Mucosa of descending colon (tissue), 3 donors: ENCODE measurements at regions not wholly inside any gene's neighbourhood (a gene's known extent, or its start where the extent isn't known, plus 50 kb on each side); places are given as distances from the start of the nearest gene placed in this dataset.

Experiments
- ATAC-seq: fragments of 200-7000 bp; cut with Tn5 transposase; one replicate; pipeline ENCODE4 v1.9.1; 2020; ENCODE audit warnings: mild to moderate bottlenecking, moderate library complexity
- DNase-seq, 3 donors: peaks; one replicate each; pipeline ENCODE4 v3.0.0-alpha.2; 2020
- H3K36me3 ChIP-seq: fragments of 200-600 bp; one replicate; pipeline ENCODE4 v1.8.0; 2021; ENCODE audit warnings: low read depth, mild to moderate bottlenecking
- H3K4me1 ChIP-seq: fragments of 200-600 bp; one replicate; pipeline ENCODE4 v1.8.0; 2021; ENCODE audit warnings: low read depth, mild to moderate bottlenecking
- H3K4me3 ChIP-seq: fragments of 200-600 bp; one replicate; pipeline ENCODE4 v1.8.0; 2021; ENCODE audit warnings: mild to moderate bottlenecking
- H3K9me3 ChIP-seq: fragments of 200-600 bp; one replicate; pipeline ENCODE4 v1.8.0; 2021; ENCODE audit warnings: mild to moderate bottlenecking
- CTCF ChIP-seq: fragments of 200-600 bp; IDR thresholded peaks from one replicate; pipeline ENCODE4 v1.8.0; 2022; ENCODE audit warnings: antibody characterized with exemption, mild to moderate bottlenecking
- intact Hi-C, 2 donors: fragments of 100-400 bp; cut with DNase I in 1 of 2; cut with micrococcal nuclease in 1 of 2; formaldehyde crosslinking; loops; one replicate each; pipeline versions ENCODE4 v1.11.0 to v1.11.1; 2022; cut with DNase I, micrococcal nuclease
- donor health status: DM: no; HTN: no; CAD: no; lungs with moderate emphysema.
- donor health status: DM: no; HTN: no; CAD: no.
- donor health status: DM: no; HTN: yes; CAD: no.

- no peaks in the 10 kb centered on the region for H3K4me1 ChIP-seq
- H3K4me3 ChIP-seq = no peak overlapping the region
- intact Hi-C loops = no loop called here
- TF ChIP-seq CTCF = no peak
- ATAC-seq (no peak), DNase-seq (no peak)
- no peaks in the 10 kb centered on the region for H3K9me3 ChIP-seq
- H3K36me3 ChIP-seq = no peaks in the 10 kb centered on the region
These were observed 434.7 kb upstream of the PDZRN3 start for GRCh38 chr3:74059301-74059922.

- no peak overlapping the region for H3K4me3 ChIP-seq
- intact Hi-C loops = no loop called here
- no peaks in the 10 kb centered on the region for H3K9me3 ChIP-seq
- TF ChIP-seq CTCF = no peak
- H3K4me1 ChIP-seq = no peaks in the 10 kb centered on the region
- ATAC-seq (no peak), DNase-seq (no peak)
- H3K36me3 ChIP-seq = no peaks in the 10 kb centered on the region
These were observed 432.4 kb upstream of the PDZRN3 start for GRCh38 chr3:74057169-74057568.

GRCh38 chr3:74055061-74055460 is 430.3 kb upstream of the PDZRN3 start:
- H3K4me3 ChIP-seq = no peak overlapping the region
- TF ChIP-seq CTCF = no peak
- H3K36me3 ChIP-seq = no peaks in the 10 kb centered on the region
- ATAC-seq (no peak), DNase-seq (no peak)
- intact Hi-C loops = no loop called here
- no peaks in the 10 kb centered on the region for H3K9me3 ChIP-seq
- no peaks in the 10 kb centered on the region for H3K4me1 ChIP-seq

- intact Hi-C loops = no loop called here
These were observed 429.8 kb upstream of the PDZRN3 start for GRCh38 chr3:74054566-74054965.

GRCh38 chr3:74053970-74054516 is 429.3 kb upstream of the PDZRN3 start:
- intact Hi-C loops = no loop called here
- H3K36me3 ChIP-seq = no peaks in the 10 kb centered on the region
- no peaks in the 10 kb centered on the region for H3K4me1 ChIP-seq
- no peak for ATAC-seq
- H3K9me3 ChIP-seq = no peaks in the 10 kb centered on the region
- H3K4me3 ChIP-seq = no peak overlapping the region
- no peak for DNase-seq
- TF ChIP-seq CTCF = no peak

More at GRCh38 chr3:74054566-74054965, 429.8 kb upstream of the PDZRN3 start:
- no peak overlapping the region for H3K4me3 ChIP-seq
- DNase-seq (no peak), ATAC-seq (no peak)
- TF ChIP-seq CTCF = no peak
- no peaks in the 10 kb centered on the region for H3K4me1 ChIP-seq
- no peaks in the 10 kb centered on the region for H3K36me3 ChIP-seq
- H3K9me3 ChIP-seq = no peaks in the 10 kb centered on the region
